ENCODE measurements at regions not wholly inside any gene's neighbourhood (a gene's known extent, or its start where the extent isn't known, plus 50 kb on each side); places are given as distances from the start of the nearest gene placed in this dataset.

DNA sequence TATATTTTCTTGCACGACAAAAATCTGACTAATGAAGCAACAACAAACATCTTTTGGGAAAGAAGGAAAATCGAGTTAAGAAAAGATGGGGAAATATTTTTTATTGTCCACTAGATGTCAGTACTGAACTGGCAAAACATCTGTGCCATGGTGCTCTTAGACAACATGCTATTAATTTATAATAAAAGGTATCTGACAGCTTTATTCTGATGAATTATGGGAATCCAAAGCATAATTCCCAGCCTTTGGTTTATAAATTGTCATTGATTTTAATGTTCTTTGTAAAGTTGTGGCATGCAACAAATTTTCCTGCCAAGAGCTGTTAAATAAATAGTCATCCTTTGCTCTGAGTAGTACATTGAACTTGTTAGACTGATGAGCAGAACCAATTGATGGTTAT lies 231.2 kb downstream of the ETNK1 start:
- Mint-ChIP-seq H3K36me3 (ENCODE audit: insufficient read depth, unreplicated experiment) (no peaks in the 10 kb centered on the region), H3K9me3 (ENCODE audit: unreplicated experiment) (no peaks in the 10 kb centered on the region), H3K27me3 (ENCODE audit: insufficient read depth, unreplicated experiment) (peaks cover 15% of the 10 kb centered on the region), H3K27ac (ENCODE audit: unreplicated experiment) (no peak overlapping the region), H3K4me3 (ENCODE audit: unreplicated experiment) (no peak overlapping the region), H3K4me1 (ENCODE audit: low read depth, unreplicated experiment) (peaks cover 16% of the 10 kb centered on the region)
- H3K27me3 ChIP-seq (replicated peaks; ENCODE audit: control insufficient read depth, insufficient read depth, low read length) = no peaks in the 10 kb centered on the region
- no peaks in the 10 kb centered on the region for H3K9me3 ChIP-seq
- intact Hi-C loops (cut with micrococcal nuclease; ENCODE audit: unreplicated experiment) = loop anchor here (1.0 to 10.0 kb wide), 8 partner anchors 68 to 509 kb away; no protein-coding TSS in a partner anchor
- H3K4me3 ChIP-seq (ENCODE audit: low read depth, low read length) = no peak overlapping the region
- TF ChIP-seq CTCF (IDR thresholded peaks at IDR 0.05; ENCODE audit: insufficient read depth in 1 of 2, low read depth in 1 of 2, low read length in 1 of 2, severe bottlenecking in 1 of 2, unreplicated experiment in 1 of 2) = peak; percentile 66 to 85
- no peak for DNase-seq
- peaks cover 6% of the 10 kb centered on the region; the same call in 1 of the 2 replicates for H3K4me1 ChIP-seq
- CTCF ChIA-PET = interaction anchor here (0.8 to 3.7 kb wide), 4 partner anchors 90 to 199 kb away, joined by 3 to 16 read pairs (median 4); no protein-coding TSS in a partner anchor
- H3K36me3 ChIP-seq (ENCODE audit: control insufficient read depth, insufficient read depth, low read length) = no peaks in the 10 kb centered on the region
- POLR2A ChIA-PET = no interaction called here
- no TSS peak for BruUV-seq (replicated peaks)

DNA sequence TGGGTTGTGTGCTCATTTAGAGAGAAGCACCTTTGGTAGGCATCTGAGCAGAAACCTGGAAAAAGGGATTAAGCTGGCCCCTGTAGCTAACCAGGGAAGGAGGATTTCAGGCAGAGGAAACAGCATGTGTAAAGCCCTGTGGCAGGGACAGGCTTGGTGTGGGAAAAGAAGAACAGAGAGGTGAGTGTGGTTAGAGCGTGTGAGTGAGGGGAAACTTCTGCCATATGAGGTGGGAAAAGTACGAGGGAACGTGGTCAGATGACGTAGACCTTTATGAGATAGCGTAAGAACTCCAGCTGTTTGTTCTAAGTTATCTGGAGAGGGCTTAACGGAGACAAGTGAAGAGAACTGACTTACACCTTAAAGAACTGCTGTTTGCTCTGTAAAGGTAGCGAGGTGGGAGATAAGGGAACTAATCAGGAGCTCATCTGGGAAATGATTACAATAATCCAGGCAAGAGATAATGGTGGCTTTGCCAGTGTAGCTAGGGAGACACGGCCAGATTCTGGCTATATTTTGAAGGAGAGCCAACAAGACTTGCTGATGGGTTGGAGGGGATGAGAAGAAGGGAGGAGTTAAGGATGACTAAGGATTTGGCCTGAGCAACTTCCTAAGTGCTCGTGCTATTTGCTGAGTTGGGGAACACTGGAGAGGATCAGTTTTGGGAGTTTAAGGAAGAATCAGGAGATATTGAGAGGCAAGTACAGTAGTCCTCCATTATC lies 234.0 kb downstream of the ETNK1 start:
- CTCF ChIA-PET = interaction anchor here (3.7 kb wide), 1 partner anchor 196 kb away, joined by 16 read pairs; no protein-coding TSS in a partner anchor

DNA sequence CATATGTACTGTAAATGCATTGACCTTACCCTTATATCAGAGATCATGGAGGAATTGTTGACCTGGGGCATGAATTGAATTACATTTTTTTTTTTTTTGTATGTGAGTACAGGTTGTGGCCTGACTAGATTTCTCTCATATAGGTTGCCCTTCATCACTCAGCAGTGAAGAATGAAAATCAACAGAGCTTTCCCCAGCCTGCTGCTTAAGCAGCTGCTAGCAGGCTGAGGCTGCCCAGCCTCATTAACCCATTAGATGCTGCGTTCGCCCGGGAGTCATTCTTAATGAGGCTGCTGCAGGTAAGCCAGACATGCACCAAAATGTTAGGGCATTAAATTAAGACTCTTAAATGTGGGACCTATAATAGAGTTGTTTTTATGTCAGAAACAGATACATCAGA lies 236.0 kb downstream of the ETNK1 start:
- no peak for TF ChIP-seq CTCF (IDR thresholded peaks at IDR 0.05; ENCODE audit: insufficient read depth in 1 of 2, low read depth in 1 of 2, low read length in 1 of 2, severe bottlenecking in 1 of 2, unreplicated experiment in 1 of 2)
- Histone ChIP-seq H3K36me3 (ENCODE audit: control insufficient read depth, insufficient read depth, low read length) (no peaks in the 10 kb centered on the region), H3K4me1 (peaks cover 6% of the 10 kb centered on the region; the same call in 1 of the 2 replicates), H3K9me3 (no peaks in the 10 kb centered on the region), H3K27me3 (replicated peaks; ENCODE audit: control insufficient read depth, insufficient read depth, low read length) (no peaks in the 10 kb centered on the region), H3K4me3 (ENCODE audit: low read depth, low read length) (no peak overlapping the region)
- intact Hi-C loops (cut with micrococcal nuclease; ENCODE audit: unreplicated experiment) = no loop called here
- no peak for DNase-seq
- Mint-ChIP-seq H3K4me1 (ENCODE audit: low read depth, unreplicated experiment) (peaks cover 16% of the 10 kb centered on the region), H3K4me3 (ENCODE audit: unreplicated experiment) (no peak overlapping the region), H3K36me3 (ENCODE audit: insufficient read depth, unreplicated experiment) (no peaks in the 10 kb centered on the region), H3K9me3 (ENCODE audit: unreplicated experiment) (no peaks in the 10 kb centered on the region), H3K27ac (ENCODE audit: unreplicated experiment) (no peak overlapping the region), H3K27me3 (ENCODE audit: insufficient read depth, unreplicated experiment) (peaks cover 14% of the 10 kb centered on the region)
- ChIA-PET CTCF (no interaction called here), POLR2A (no interaction called here)
- no TSS peak for BruUV-seq (replicated peaks)

More for the DNA sequence above, 234.0 kb downstream of the ETNK1 start:
- H3K27me3 ChIP-seq (replicated peaks; ENCODE audit: control insufficient read depth, insufficient read depth, low read length) = no peaks in the 10 kb centered on the region
- Mint-ChIP-seq H3K27me3 (ENCODE audit: insufficient read depth, unreplicated experiment) (peaks cover 14% of the 10 kb centered on the region), H3K4me1 (ENCODE audit: low read depth, unreplicated experiment) (peaks cover 16% of the 10 kb centered on the region), H3K9me3 (ENCODE audit: unreplicated experiment) (no peaks in the 10 kb centered on the region), H3K27ac (ENCODE audit: unreplicated experiment) (no peak overlapping the region), H3K4me3 (ENCODE audit: unreplicated experiment) (peak overlapping the region; percentile 3), H3K36me3 (ENCODE audit: insufficient read depth, unreplicated experiment) (no peaks in the 10 kb centered on the region)
- no peaks in the 10 kb centered on the region for H3K9me3 ChIP-seq
- no peak overlapping the region for H3K4me3 ChIP-seq (ENCODE audit: low read depth, low read length)
- POLR2A ChIA-PET = no interaction called here
- no peaks in the 10 kb centered on the region for H3K36me3 ChIP-seq (ENCODE audit: control insufficient read depth, insufficient read depth, low read length)
- H3K4me1 ChIP-seq = peaks cover 6% of the 10 kb centered on the region; the same call in 1 of the 2 replicates
- intact Hi-C loops (cut with micrococcal nuclease; ENCODE audit: unreplicated experiment) = loop anchor here (5.0 to 10.0 kb wide), 3 partner anchors 177 to 506 kb away; no protein-coding TSS in a partner anchor
- TF ChIP-seq CTCF (IDR thresholded peaks at IDR 0.05; ENCODE audit: insufficient read depth in 1 of 2, low read depth in 1 of 2, low read length in 1 of 2, severe bottlenecking in 1 of 2, unreplicated experiment in 1 of 2) = no peak
- no TSS peak for BruUV-seq (replicated peaks)
- no peak for DNase-seq

Measured in Caco-2 (cell line).